Retinal pigment epithelial cell (primary cell): ENCODE measurements at regions not wholly inside any gene's neighbourhood (a gene's known extent, or its start where the extent isn't known, plus 50 kb on each side); places are given as distances from the start of the nearest gene placed in this dataset.

ENCODE experiments used
- DNase-seq: peaks from one replicate; pipeline ENCODE4 v3.0.0-alpha.2; 2010; ENCODE audit warnings: low read depth
- H3K4me3 ChIP-seq: 2 replicates; pipeline ENCODE4 v1.5.1; 2011; ENCODE audit warnings: mild to moderate bottlenecking, low read length, control low read depth, moderate library complexity
- TF ChIP-seq, protein P1 (sequence below): conservative IDR thresholded peaks from 2 replicates; pipeline ENCODE4 v1.5.1; 2011; ENCODE audit warnings: low read depth, low read length, control low read depth, inconsistent platforms

DNA sequence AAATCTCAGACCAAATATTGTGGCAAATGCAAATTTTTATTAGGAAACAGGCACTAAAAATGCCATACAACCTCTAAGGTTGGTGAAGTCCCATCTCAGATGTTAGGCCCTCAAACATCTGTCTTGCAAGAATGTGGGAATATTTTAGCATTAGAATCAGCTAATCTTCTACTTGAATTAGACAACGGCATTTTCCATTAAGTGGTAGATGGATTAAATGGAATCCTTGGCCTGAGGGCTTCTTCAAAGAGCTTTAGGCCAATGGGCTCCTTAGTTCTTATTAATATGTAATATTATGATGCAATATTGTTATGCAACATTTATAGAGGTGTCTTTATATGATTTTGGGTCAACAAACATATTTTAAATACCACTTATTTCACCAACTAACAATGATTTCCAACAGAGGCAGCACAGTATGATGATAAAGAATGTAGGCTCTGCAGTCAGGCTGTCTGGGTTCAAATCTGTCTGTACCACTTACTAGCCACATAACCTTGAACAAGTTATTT, 122.9 kb upstream of the PLEKHA5 start:
- H3K4me3 ChIP-seq, result no peak overlapping the region
- no peak for DNase-seq
- TF ChIP-seq, protein P1, sequence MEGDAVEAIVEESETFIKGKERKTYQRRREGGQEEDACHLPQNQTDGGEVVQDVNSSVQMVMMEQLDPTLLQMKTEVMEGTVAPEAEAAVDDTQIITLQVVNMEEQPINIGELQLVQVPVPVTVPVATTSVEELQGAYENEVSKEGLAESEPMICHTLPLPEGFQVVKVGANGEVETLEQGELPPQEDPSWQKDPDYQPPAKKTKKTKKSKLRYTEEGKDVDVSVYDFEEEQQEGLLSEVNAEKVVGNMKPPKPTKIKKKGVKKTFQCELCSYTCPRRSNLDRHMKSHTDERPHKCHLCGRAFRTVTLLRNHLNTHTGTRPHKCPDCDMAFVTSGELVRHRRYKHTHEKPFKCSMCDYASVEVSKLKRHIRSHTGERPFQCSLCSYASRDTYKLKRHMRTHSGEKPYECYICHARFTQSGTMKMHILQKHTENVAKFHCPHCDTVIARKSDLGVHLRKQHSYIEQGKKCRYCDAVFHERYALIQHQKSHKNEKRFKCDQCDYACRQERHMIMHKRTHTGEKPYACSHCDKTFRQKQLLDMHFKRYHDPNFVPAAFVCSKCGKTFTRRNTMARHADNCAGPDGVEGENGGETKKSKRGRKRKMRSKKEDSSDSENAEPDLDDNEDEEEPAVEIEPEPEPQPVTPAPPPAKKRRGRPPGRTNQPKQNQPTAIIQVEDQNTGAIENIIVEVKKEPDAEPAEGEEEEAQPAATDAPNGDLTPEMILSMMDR, result no peak

DNA sequence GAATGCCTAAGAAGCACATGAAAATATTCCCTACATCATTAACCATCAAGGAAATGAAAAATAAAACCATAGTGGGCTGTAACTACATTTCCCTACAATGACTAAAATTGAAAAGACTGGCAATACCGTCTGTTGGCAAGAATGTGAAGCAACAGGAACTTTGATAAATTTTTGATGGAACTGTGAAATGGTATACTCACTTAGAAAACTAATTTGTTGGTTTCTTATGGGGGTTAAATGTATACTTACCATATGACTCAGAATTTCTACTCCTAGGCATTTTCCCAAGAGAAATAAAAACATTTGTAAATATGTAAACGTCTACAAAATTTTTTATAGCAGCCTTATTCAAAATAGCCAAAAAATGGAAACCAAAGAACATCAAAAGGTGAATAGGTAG, 121.4 kb upstream of the PLEKHA5 start:
- no peak overlapping the region for H3K4me3 ChIP-seq
- no peak for DNase-seq
- TF ChIP-seq, protein P1, result no peak

DNA sequence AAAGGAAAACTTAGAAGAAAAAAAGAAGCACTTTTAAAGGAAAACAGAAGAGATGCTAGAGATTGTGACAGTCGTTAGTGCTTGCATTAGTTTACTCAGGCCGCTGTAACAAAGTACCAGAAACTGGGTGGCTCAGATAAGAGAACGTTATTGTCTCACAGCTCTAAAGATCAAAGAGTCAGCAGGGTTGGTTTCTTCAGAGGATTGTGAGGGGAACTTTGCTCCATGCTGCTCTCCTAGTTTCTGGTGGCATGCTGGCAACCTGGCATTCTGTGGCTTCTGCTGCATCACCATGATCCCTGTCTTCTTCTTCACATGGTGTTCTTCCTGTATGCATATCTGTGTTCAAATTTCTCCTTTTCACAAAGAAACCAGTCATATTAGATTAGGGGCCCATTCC, 119.4 kb upstream of the PLEKHA5 start:
- H3K4me3 ChIP-seq, result no peak overlapping the region
- DNase-seq, result no peak
- TF ChIP-seq, protein P1, result no peak

DNA sequence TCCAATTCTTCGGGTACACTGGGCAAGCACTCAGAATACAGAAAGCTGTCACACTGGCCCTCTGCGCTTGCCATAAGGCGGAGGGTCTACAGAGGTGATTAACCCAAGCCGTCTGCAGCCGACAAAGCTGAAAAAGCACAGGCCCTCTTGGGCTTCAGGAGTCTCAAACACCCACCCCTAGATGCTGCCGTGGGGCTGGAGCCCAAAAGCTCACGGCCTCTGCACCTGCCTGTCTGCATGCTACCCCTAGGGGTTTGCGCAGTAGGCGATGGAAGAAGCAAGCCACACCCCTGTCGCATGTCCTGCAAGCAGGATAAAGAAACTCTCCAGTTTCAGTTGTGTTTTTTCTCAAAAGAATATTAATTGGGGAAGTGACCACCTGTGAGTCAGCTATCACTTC, 118.8 kb upstream of the PLEKHA5 start:
- DNase-seq, result no peak
- TF ChIP-seq, protein P1, result no peak
- no peak overlapping the region for H3K4me3 ChIP-seq

DNA sequence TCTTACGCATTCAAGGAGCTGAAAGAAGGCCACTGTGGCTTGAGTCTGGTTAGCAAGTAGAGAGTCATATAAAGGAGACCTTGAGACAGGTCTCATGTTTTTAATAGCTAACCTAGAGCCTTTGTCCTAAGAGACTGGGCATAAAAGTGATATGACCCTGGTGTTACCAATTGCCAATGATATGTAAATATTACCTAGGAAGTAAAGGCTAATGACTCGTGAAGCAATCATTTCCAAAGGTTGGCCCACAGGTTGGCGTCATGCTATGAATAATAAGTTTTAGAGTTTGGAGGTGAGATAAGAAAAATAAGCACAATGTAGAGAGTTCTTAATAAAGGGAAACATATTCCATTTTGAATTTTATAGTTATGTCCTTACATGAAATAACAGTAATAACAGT, 116.6 kb upstream of the PLEKHA5 start:
- no peak overlapping the region for H3K4me3 ChIP-seq
- no peak for DNase-seq
- TF ChIP-seq, protein P1, result no peak

DNA sequence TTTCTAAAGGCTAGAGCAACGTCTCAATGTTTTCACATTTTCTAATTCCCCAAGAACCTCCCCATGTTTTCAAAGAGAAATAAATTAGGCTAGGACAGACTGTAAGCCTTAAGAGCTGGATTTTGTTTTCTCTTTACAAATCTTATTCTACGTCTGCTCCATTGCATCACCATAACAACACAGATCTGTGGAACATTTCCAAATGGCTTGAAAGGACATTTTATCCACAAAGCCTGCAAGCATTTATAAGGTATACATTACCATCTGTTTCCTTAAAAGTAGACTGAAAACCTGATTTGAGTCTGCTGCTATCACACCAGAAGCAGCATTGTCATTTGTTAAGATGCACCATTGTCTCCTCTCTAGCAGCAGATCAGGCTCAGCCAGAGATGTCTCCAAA, 115.3 kb upstream of the PLEKHA5 start:
- no peak for DNase-seq
- TF ChIP-seq, protein P1, result no peak

DNA sequence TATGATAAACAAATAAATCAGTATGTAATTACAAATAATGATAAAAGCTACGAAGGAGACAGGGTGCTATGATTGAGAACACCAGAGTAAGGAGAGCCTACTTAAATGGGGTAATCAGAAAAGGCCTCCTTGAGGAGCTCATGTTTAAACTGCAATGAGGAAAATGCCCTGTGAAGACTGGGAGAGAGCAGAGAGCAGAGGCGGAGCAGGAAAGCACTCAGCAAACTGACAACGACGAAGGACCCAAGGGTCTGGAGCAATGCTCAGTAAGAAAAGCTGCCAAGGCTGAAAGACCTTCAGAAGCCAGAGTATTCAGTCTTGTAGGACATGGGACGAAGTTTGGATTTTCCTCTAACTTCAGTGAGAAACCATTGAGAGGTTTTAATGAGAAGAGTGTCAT, 114.2 kb upstream of the PLEKHA5 start:
- H3K4me3 ChIP-seq, result no peak overlapping the region
- DNase-seq, result no peak
- TF ChIP-seq, protein P1, result no peak

More for the DNA sequence above, 115.3 kb upstream of the PLEKHA5 start:
- H3K4me3 ChIP-seq, result no peak overlapping the region
